GOT3 (cell line): ENCODE measurements at regions not wholly inside any gene's neighbourhood (a gene's known extent, or its start where the extent isn't known, plus 50 kb on each side); places are given as distances from the start of the nearest gene placed in this dataset.

Experiments
- DNase-seq: peaks from one replicate; lab custom pipeline; 2025; ENCODE audit warnings: mixed read lengths; lab: John Stamatoyannopoulos, UW

GRCh38 chr15:95561463-95561862 lies 769.0 kb upstream of the NR2F2 start:
- DNase-seq = no peak

GRCh38 chr15:95563634-95564033 lies 766.9 kb upstream of the NR2F2 start:
- no peak for DNase-seq

- no peak for DNase-seq
Measured at GRCh38 chr15:95565016-95565600, 765.4 kb upstream of the NR2F2 start.

GRCh38 chr15:95565690-95566089 lies 764.8 kb upstream of the NR2F2 start:
- DNase-seq = no peak

- no peak for DNase-seq
Measured at GRCh38 chr15:95567686-95568085, 762.8 kb upstream of the NR2F2 start.

- DNase-seq = no peak
Measured at GRCh38 chr15:95574053-95574452, 756.4 kb upstream of the NR2F2 start.

- DNase-seq = no peak
Measured at GRCh38 chr15:95577927-95578326, 752.6 kb upstream of the NR2F2 start.

- no peak for DNase-seq
Measured at GRCh38 chr15:95580121-95580520, 750.4 kb upstream of the NR2F2 start.

GRCh38 chr15:95581595-95581994 lies 748.9 kb upstream of the NR2F2 start:
- no peak for DNase-seq

- no peak for DNase-seq
Measured at GRCh38 chr15:95584088-95584487, 746.4 kb upstream of the NR2F2 start.

GRCh38 chr15:95588056-95588455 lies 742.4 kb upstream of the NR2F2 start:
- no peak for DNase-seq

- no peak for DNase-seq
Measured at GRCh38 chr15:95590533-95591044, 739.9 kb upstream of the NR2F2 start.

GRCh38 chr15:95591270-95591669 lies 739.2 kb upstream of the NR2F2 start:
- DNase-seq = no peak

GRCh38 chr15:95591886-95592285 lies 738.6 kb upstream of the NR2F2 start:
- no peak for DNase-seq

- DNase-seq = no peak
Measured at GRCh38 chr15:95594496-95594895, 736.0 kb upstream of the NR2F2 start.

- no peak for DNase-seq
Measured at GRCh38 chr15:95595759-95596158, 734.7 kb upstream of the NR2F2 start.

GRCh38 chr15:95596496-95596895 lies 734.0 kb upstream of the NR2F2 start:
- DNase-seq = no peak

- DNase-seq = no peak
Measured at GRCh38 chr15:95598251-95598855, 732.1 kb upstream of the NR2F2 start.

GRCh38 chr15:95600367-95600766 lies 730.1 kb upstream of the NR2F2 start:
- DNase-seq = no peak

- no peak for DNase-seq
Measured at GRCh38 chr15:95600884-95601283, 729.6 kb upstream of the NR2F2 start.

GRCh38 chr15:95601525-95601924 lies 729.0 kb upstream of the NR2F2 start:
- DNase-seq = no peak

- DNase-seq = no peak
Measured at GRCh38 chr15:95603802-95604201, 726.7 kb upstream of the NR2F2 start.

GRCh38 chr15:95604634-95605036 lies 725.9 kb upstream of the NR2F2 start:
- DNase-seq = no peak

GRCh38 chr15:95605098-95605497 lies 725.4 kb upstream of the NR2F2 start:
- no peak for DNase-seq
